Tibial artery (tissue), 4 donors: ENCODE measurements at regions not wholly inside any gene's neighbourhood (a gene's known extent, or its start where the extent isn't known, plus 50 kb on each side); places are given as distances from the start of the nearest gene placed in this dataset.

Experiments used
- DNase-seq, 2 donors: peaks; one replicate each; pipeline ENCODE4 v3.0.0-alpha.2; 2019
- H3K27ac ChIP-seq, 2 donors: fragments of 200-600 bp; sonication (generic) in 1 of 2; 1 replicate in 1 of 2; 2 replicates in 1 of 2; pipeline ENCODE4 v1.5.1; 2018 to 2019; ENCODE audit warnings: mild to moderate bottlenecking in 1 of 2
- H3K27me3 ChIP-seq, 2 donors: fragments of 200-600 bp; sonication (generic) in 1 of 2; one replicate each; pipeline versions ENCODE4 v1.5.1 to v1.6.0; 2016 to 2019
- H3K36me3 ChIP-seq, 3 donors: fragments of 200-600 bp; sonication (generic) in 2 of 3; one replicate each; pipeline ENCODE4 v1.5.1; 2016 to 2019; ENCODE audit warnings: mild to moderate bottlenecking in 2 of 3
- H3K4me1 ChIP-seq, 4 donors: fragments of 200-600 bp; sonication (generic) in 2 of 4; 1 replicate in 3 of 4; 2 replicates in 1 of 4; pipeline ENCODE4 v1.5.1; 2016 to 2019
- H3K4me3 ChIP-seq, 2 donors: fragments of 200-600 bp; sonication (generic) in 1 of 2; 1 replicate in 1 of 2; 2 replicates in 1 of 2; pipeline ENCODE4 v1.5.1; 2018 to 2019; ENCODE audit warnings: mild to moderate bottlenecking in 2 of 2
- H3K9me3 ChIP-seq, 3 donors: fragments of 200-600 bp; sonication (generic) in 1 of 3; one replicate each; pipeline ENCODE4 v1.5.1; 2016 to 2019
- CTCF ChIP-seq, 2 experiments: fragments of 200-600 bp in 1 of 2; fragments of 450-650 bp in 1 of 2; IDR thresholded peaks; one replicate each; pipeline ENCODE4 v1.5.1; 2017 to 2019; ENCODE audit warnings: antibody characterized with exemption in 2 of 2, mild to moderate bottlenecking in 1 of 2, moderate library complexity in 1 of 2
- intact Hi-C: fragments of 100-400 bp; cut with DNase I; formaldehyde crosslinking; loops from one replicate; pipeline ENCODE4 v1.15.0; 2023; ENCODE audit warnings: low total_unique reads

- H3K4me3 ChIP-seq: no peak overlapping the region
- no peak overlapping the region for H3K27ac ChIP-seq
- H3K36me3 ChIP-seq: no peaks in the 10 kb centered on the region
- no peak for DNase-seq
- no peaks in the 10 kb centered on the region for H3K4me1 ChIP-seq
- intact Hi-C loops: no loop called here
- H3K9me3 ChIP-seq: no peaks in the 10 kb centered on the region
- no peak for TF ChIP-seq CTCF (IDR thresholded peaks at IDR 0.05)
- H3K27me3 ChIP-seq: no peaks in the 10 kb centered on the region
These were observed 449.0 kb downstream of the CDH26 start for GRCh38 chr20:60407011-60407771.

GRCh38 chr20:60407938-60408337, 449.7 kb downstream of the CDH26 start:
- Histone ChIP-seq H3K9me3 (no peaks in the 10 kb centered on the region), H3K4me1 (no peaks in the 10 kb centered on the region), H3K27ac (no peak overlapping the region), H3K4me3 (no peak overlapping the region), H3K27me3 (no peaks in the 10 kb centered on the region), H3K36me3 (no peaks in the 10 kb centered on the region)
- no peak for DNase-seq
- intact Hi-C loops: no loop called here
- TF ChIP-seq CTCF (IDR thresholded peaks at IDR 0.05): no peak

- no peak overlapping the region for H3K27ac ChIP-seq
- no peak for TF ChIP-seq CTCF (IDR thresholded peaks at IDR 0.05)
- no peak for DNase-seq
- intact Hi-C loops: no loop called here
- no peaks in the 10 kb centered on the region for H3K9me3 ChIP-seq
- H3K36me3 ChIP-seq: no peaks in the 10 kb centered on the region
- H3K4me1 ChIP-seq: no peaks in the 10 kb centered on the region
- H3K4me3 ChIP-seq: no peak overlapping the region
- H3K27me3 ChIP-seq: no peaks in the 10 kb centered on the region
These were observed 450.2 kb downstream of the CDH26 start for GRCh38 chr20:60408435-60408834.

- DNase-seq: no peak
- Histone ChIP-seq H3K4me1 (no peaks in the 10 kb centered on the region), H3K27me3 (no peaks in the 10 kb centered on the region), H3K9me3 (no peaks in the 10 kb centered on the region), H3K27ac (no peak overlapping the region), H3K36me3 (no peaks in the 10 kb centered on the region), H3K4me3 (no peak overlapping the region)
- intact Hi-C loops: no loop called here
- no peak for TF ChIP-seq CTCF (IDR thresholded peaks at IDR 0.05)
These were observed 452.5 kb downstream of the CDH26 start for GRCh38 chr20:60410618-60411264.

GRCh38 chr20:60411813-60412212, 453.6 kb downstream of the CDH26 start:
- Histone ChIP-seq H3K27ac (no peak overlapping the region), H3K4me1 (no peaks in the 10 kb centered on the region), H3K9me3 (no peaks in the 10 kb centered on the region), H3K36me3 (no peaks in the 10 kb centered on the region), H3K27me3 (no peaks in the 10 kb centered on the region), H3K4me3 (no peak overlapping the region)
- intact Hi-C loops: no loop called here
- DNase-seq: no peak
- no peak for TF ChIP-seq CTCF (IDR thresholded peaks at IDR 0.05)
